H9 (cell line): ENCODE measurements at regions not wholly inside any gene's neighbourhood (a gene's known extent, or its start where the extent isn't known, plus 50 kb on each side); places are given as distances from the start of the nearest gene placed in this dataset.

Experiments used
- DNase-seq: peaks from one replicate; pipeline ENCODE4 v3.0.0-alpha.2; 2017
- H2AFZ ChIP-seq: one replicate; pipeline ENCODE4 v1.6.1; 2013; ENCODE audit warnings: mild to moderate bottlenecking, low read length, control low read depth, moderate library complexity
- H2AK5ac ChIP-seq: 2 replicates; pipeline ENCODE4 v1.6.1; 2013; ENCODE audit warnings: low read length, control low read depth, mixed read lengths; ENCODE audit not compliant: insufficient read length
- H2BK120ac ChIP-seq: one replicate; pipeline ENCODE4 v1.6.1; 2013; ENCODE audit warnings: low read depth, mild to moderate bottlenecking, low read length, control low read depth, inconsistent platforms; ENCODE audit not compliant: poor library complexity, severe bottlenecking
- H2BK12ac ChIP-seq: 2 replicates; pipeline ENCODE4 v1.6.1; 2013; ENCODE audit warnings: low read length, control low read depth, mixed read lengths, low read depth; ENCODE audit not compliant: insufficient read length
- H2BK15ac ChIP-seq: 2 replicates; pipeline ENCODE4 v1.6.1; 2013; ENCODE audit warnings: low read depth, low read length, control low read depth
- H2BK20ac ChIP-seq: one replicate; pipeline ENCODE4 v1.6.1; 2013; ENCODE audit warnings: low read depth, mild to moderate bottlenecking, low read length, control low read depth, inconsistent platforms; ENCODE audit not compliant: poor library complexity, severe bottlenecking
- H2BK5ac ChIP-seq: 2 replicates; pipeline ENCODE4 v1.6.1; 2013; ENCODE audit warnings: low read length, control low read depth, mixed read lengths; ENCODE audit not compliant: insufficient read length
- H3K14ac ChIP-seq: 2 replicates; pipeline ENCODE4 v1.6.1; 2013; ENCODE audit warnings: low read length, control low read depth; ENCODE audit not compliant: insufficient read depth
- H3K18ac ChIP-seq: 2 replicates; pipeline ENCODE4 v1.6.1; 2013; ENCODE audit warnings: low read depth, mild to moderate bottlenecking, mixed read lengths, low read length, control low read depth; ENCODE audit not compliant: insufficient read length
- H3K23ac ChIP-seq: 2 replicates; pipeline ENCODE4 v1.6.1; 2013; ENCODE audit warnings: low read length, control low read depth, mixed read lengths, low read depth; ENCODE audit not compliant: insufficient read length
- H3K23me2 ChIP-seq: 2 replicates; pipeline ENCODE4 v1.6.1; 2013; ENCODE audit warnings: low read depth, mild to moderate bottlenecking, mixed read lengths, low read length, control low read depth; ENCODE audit not compliant: insufficient read length, poor library complexity, severe bottlenecking
- H3K27ac ChIP-seq: 2 replicates; pipeline ENCODE4 v1.5.1; 2013; ENCODE audit warnings: low read length, control low read depth, mixed read lengths, low read depth; ENCODE audit not compliant: insufficient read length
- H3K27me3 ChIP-seq: 2 replicates; pipeline ENCODE4 v1.6.1; 2013; ENCODE audit warnings: low read length, control low read depth, inconsistent platforms; ENCODE audit not compliant: insufficient read depth
- H3K4ac ChIP-seq: 2 replicates; pipeline ENCODE4 v1.6.1; 2013; ENCODE audit warnings: low read depth, mild to moderate bottlenecking, control low read depth, inconsistent platforms, low read length, moderate library complexity
- H3K4me1 ChIP-seq: 2 replicates; pipeline ENCODE4 v1.6.1; 2013; ENCODE audit warnings: low read length, control low read depth, inconsistent platforms; ENCODE audit not compliant: insufficient read depth
- H3K4me2 ChIP-seq: 2 replicates; pipeline ENCODE4 v1.6.1; 2013; ENCODE audit warnings: low read length, control low read depth, mixed read lengths; ENCODE audit not compliant: insufficient read length, insufficient read depth
- H3K56ac ChIP-seq: 2 replicates; pipeline ENCODE4 v1.6.1; 2013; ENCODE audit warnings: low read depth, mild to moderate bottlenecking, mixed read lengths, low read length, control low read depth; ENCODE audit not compliant: insufficient read length
- H3K79me1 ChIP-seq: 2 replicates; pipeline ENCODE4 v1.6.1; 2013; ENCODE audit warnings: low read depth, mild to moderate bottlenecking, moderate library complexity, low read length, control low read depth, inconsistent platforms; ENCODE audit not compliant: insufficient read depth, poor library complexity, severe bottlenecking
- H3K79me2 ChIP-seq: 2 replicates; pipeline ENCODE4 v1.6.1; 2013; ENCODE audit warnings: low read length, control low read depth, inconsistent platforms; ENCODE audit not compliant: insufficient read depth
- H3K9ac ChIP-seq: 2 replicates; pipeline ENCODE4 v1.6.1; 2013; ENCODE audit warnings: low read length, control low read depth, mixed read lengths; ENCODE audit not compliant: insufficient read length; ENCODE audit errors: extremely low read depth
- H3K9me3 ChIP-seq: one replicate; pipeline ENCODE4 v1.6.1; 2013; ENCODE audit warnings: low read depth, low read length, inconsistent platforms; ENCODE audit not compliant: control insufficient read depth
- H3T11ph ChIP-seq: one replicate; pipeline ENCODE4 v1.6.1; 2013; ENCODE audit warnings: mild to moderate bottlenecking, low read length, control low read depth, inconsistent platforms
- H4K20me1 ChIP-seq: one replicate; pipeline ENCODE4 v1.6.1; 2013; ENCODE audit not compliant: control insufficient read depth, insufficient read length, insufficient read depth
- H4K5ac ChIP-seq: 2 replicates; pipeline ENCODE4 v1.6.1; 2013; ENCODE audit warnings: low read depth, mild to moderate bottlenecking, mixed read lengths, low read length, control low read depth; ENCODE audit not compliant: insufficient read length
- H4K8ac ChIP-seq: replicated peaks from 2 replicates; pipeline ENCODE4 v1.6.1; 2013; ENCODE audit warnings: low read length, control low read depth, mixed read lengths, low read depth; ENCODE audit not compliant: insufficient read length
- H4K91ac ChIP-seq: 2 replicates; pipeline ENCODE4 v1.6.1; 2013; ENCODE audit warnings: low read depth, mild to moderate bottlenecking, moderate library complexity, mixed read lengths, low read length, control low read depth; ENCODE audit not compliant: insufficient read length
- H3K27ac Mint-ChIP-seq, 3 experiments: 2 replicates in 2 of 3; 3 replicates in 1 of 3; pipeline ENCODE4 v1.8.0; 2020 to 2021; ENCODE audit warnings: mixed read lengths in 3 of 3, mild to moderate bottlenecking in 1 of 3, moderate library complexity in 1 of 3
- H3K27me3 Mint-ChIP-seq: 2 replicates; pipeline ENCODE4 v1.8.0; 2021; ENCODE audit warnings: low read depth, mild to moderate bottlenecking, moderate library complexity, mixed read lengths
- H3K36me3 Mint-ChIP-seq, 3 experiments: 2 replicates in 2 of 3; 3 replicates in 1 of 3; pipeline ENCODE4 v1.8.0; 2020 to 2021; ENCODE audit warnings: low read depth in 3 of 3, mixed read lengths in 3 of 3; ENCODE audit not compliant: insufficient read depth in 1 of 3
- H3K4me1 Mint-ChIP-seq, 2 experiments: 2 replicates each; pipeline ENCODE4 v1.8.0; 2020; ENCODE audit warnings: mixed read lengths in 2 of 2
- H3K4me3 Mint-ChIP-seq, 2 experiments: 2 replicates in 1 of 2; 3 replicates in 1 of 2; pipeline ENCODE4 v1.8.0; 2020 to 2021; ENCODE audit warnings: mild to moderate bottlenecking in 2 of 2, mixed read lengths in 2 of 2, moderate library complexity in 1 of 2
- H3K9me3 Mint-ChIP-seq, 2 experiments: 2 replicates in 1 of 2; 3 replicates in 1 of 2; pipeline ENCODE4 v1.8.0; 2020; ENCODE audit warnings: mild to moderate bottlenecking in 2 of 2, mixed read lengths in 2 of 2, moderate library complexity in 1 of 2
- WGBS: extraction: QIAGEN DNeasy Blood & Tissue Kit; methylation state at CpG from one replicate; pipeline ENCODE4 v1.1.7; 2013; ENCODE audit warnings: missing lambda C conversion rate, low lambda C conversion rate, mixed read lengths; ENCODE audit not compliant: insufficient read length; ENCODE audit errors: extremely low coverage; 5-methylcytosine and 5-hydroxymethylcytosine counted together
- TF ChIP-seq, protein P1 (sequence below): fragments of 200-600 bp; sonication (generic); conservative IDR thresholded peaks from 3 replicates; pipeline ENCODE4 v1.8.0; 2021; ENCODE audit warnings: antibody characterized with exemption, mild to moderate bottlenecking

DNA sequence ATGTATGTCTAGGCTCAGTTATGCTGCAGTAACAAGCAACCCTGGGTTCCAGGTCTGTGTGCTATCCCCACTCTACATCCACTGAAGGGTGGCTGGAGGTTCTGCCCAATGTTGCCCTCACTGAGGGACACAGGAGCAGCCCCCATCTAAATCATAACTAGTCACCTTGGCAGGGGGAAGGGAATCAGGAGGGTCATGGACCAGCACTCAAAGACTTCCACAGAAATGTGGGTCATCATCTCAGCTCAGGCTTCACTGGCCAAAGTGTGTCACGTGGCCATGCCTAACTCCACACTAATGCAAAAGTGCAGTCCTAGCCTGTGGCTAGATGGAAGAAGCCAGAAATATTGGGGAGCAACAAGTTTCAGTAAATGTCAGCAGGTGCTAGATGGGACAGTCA lies 137.3 kb upstream of the ZNF507 start:
- no peak overlapping the region for H2BK20ac ChIP-seq
- Mint-ChIP-seq H3K4me1 (no peaks in the 10 kb centered on the region), H3K27ac (no peak overlapping the region), H3K36me3 (peaks cover 0 to 16% (median 7%) of the 10 kb centered on the region in 3 experiments; a peak in 5 of 7 replicates), H3K4me3 (no peak overlapping the region), H3K27me3 (peaks cover 5% of the 10 kb centered on the region; the same call in 1 of the 2 replicates), H3K9me3 (peaks cover 20 to 22% of the 10 kb centered on the region in 2 experiments)
- no peaks in the 10 kb centered on the region for H4K20me1 ChIP-seq
- DNase-seq: no peak
- no peak overlapping the region for H4K8ac ChIP-seq
- no peak overlapping the region for H2BK120ac ChIP-seq
- no peaks in the 10 kb centered on the region for H3K27me3 ChIP-seq
- no peak overlapping the region for H2BK15ac ChIP-seq
- no peak overlapping the region for H2BK12ac ChIP-seq
- no peaks in the 10 kb centered on the region for H3K79me1 ChIP-seq
- no peaks in the 10 kb centered on the region for H3K9me3 ChIP-seq
- H3K4ac ChIP-seq: no peak overlapping the region
- no peak overlapping the region for H2BK5ac ChIP-seq
- H2AFZ ChIP-seq: no peak overlapping the region
- no CpG with 5 or more reads among the region's 1 CpG for whole genome bisulfite sequencing
- H3K14ac ChIP-seq: no peak overlapping the region
- no peak overlapping the region for H3K4me2 ChIP-seq
- H3K56ac ChIP-seq: no peak overlapping the region
- H3K79me2 ChIP-seq: no peaks in the 10 kb centered on the region
- H4K5ac ChIP-seq: no peak overlapping the region
- no peak overlapping the region for H3K9ac ChIP-seq
- no peaks in the 10 kb centered on the region for H3K4me1 ChIP-seq
- H2AK5ac ChIP-seq: no peak overlapping the region
- H3K27ac ChIP-seq: no peak overlapping the region
- H3K23ac ChIP-seq: no peak overlapping the region
- no peak overlapping the region for H4K91ac ChIP-seq
- no peak overlapping the region for H3K18ac ChIP-seq
- TF ChIP-seq, protein P1, sequence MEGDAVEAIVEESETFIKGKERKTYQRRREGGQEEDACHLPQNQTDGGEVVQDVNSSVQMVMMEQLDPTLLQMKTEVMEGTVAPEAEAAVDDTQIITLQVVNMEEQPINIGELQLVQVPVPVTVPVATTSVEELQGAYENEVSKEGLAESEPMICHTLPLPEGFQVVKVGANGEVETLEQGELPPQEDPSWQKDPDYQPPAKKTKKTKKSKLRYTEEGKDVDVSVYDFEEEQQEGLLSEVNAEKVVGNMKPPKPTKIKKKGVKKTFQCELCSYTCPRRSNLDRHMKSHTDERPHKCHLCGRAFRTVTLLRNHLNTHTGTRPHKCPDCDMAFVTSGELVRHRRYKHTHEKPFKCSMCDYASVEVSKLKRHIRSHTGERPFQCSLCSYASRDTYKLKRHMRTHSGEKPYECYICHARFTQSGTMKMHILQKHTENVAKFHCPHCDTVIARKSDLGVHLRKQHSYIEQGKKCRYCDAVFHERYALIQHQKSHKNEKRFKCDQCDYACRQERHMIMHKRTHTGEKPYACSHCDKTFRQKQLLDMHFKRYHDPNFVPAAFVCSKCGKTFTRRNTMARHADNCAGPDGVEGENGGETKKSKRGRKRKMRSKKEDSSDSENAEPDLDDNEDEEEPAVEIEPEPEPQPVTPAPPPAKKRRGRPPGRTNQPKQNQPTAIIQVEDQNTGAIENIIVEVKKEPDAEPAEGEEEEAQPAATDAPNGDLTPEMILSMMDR: no peak
- no peaks in the 10 kb centered on the region for H3K23me2 ChIP-seq
- H3T11ph ChIP-seq: no peak overlapping the region
